Right renal cortex interstitium (tissue), 3 donors: ENCODE measurements at regions not wholly inside any gene's neighbourhood (a gene's known extent, or its start where the extent isn't known, plus 50 kb on each side); places are given as distances from the start of the nearest gene placed in this dataset.

Source experiments
- DNase-seq, 3 donors: peaks; one replicate each; pipeline ENCODE4 v3.0.0-alpha.2; 2013; ENCODE audit warnings: low read depth in 3 of 3, low spot score in 2 of 3

DNA sequence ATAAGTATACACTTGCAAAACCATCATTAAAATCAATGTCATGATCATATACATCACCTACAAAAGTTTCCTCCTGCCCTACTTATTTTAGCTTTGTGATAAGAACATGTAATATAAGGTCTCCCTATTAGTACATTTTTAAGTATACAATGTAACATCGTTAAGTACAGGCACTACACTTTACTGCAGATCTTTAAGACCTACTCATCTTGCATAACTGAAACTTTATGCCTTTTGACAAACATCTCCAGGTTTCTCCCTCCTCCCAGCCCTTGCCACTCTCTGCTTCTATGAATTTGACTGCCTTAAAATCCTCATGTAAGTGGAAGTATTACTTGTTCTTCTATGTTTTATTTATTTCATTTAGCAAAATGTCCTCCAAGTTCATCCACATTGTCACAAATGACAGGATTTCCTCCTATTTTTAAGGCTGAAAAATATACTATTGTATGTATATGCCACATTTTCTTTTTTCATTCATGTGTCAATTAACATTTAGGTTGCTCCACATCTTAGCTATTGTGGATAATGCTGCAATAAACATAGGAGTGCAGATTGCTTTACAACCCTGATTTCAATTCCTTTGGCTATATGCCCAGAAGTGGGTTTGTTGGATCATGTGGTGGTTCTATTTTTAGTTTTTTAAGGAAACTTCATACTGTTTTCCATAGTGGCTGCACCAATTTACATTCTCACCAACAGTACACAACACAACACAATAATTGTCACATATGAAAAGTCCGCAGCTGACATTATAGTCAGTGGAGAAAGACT lies 471.1 kb upstream of the ANO3 start:
- peak; percentile 25 to 41 (median 39) for DNase-seq

GRCh38 chr11:25862159-25862558 lies 469.8 kb upstream of the ANO3 start:
- no peak for DNase-seq

- no peak for DNase-seq
Measured at GRCh38 chr11:25863986-25864385, 467.9 kb upstream of the ANO3 start.

- no peak for DNase-seq
Measured at GRCh38 chr11:25876456-25876965, 455.4 kb upstream of the ANO3 start.

GRCh38 chr11:25886036-25886435 lies 445.9 kb upstream of the ANO3 start:
- DNase-seq: no peak

- DNase-seq: no peak
Measured at GRCh38 chr11:25890626-25891260, 441.2 kb upstream of the ANO3 start.

DNA sequence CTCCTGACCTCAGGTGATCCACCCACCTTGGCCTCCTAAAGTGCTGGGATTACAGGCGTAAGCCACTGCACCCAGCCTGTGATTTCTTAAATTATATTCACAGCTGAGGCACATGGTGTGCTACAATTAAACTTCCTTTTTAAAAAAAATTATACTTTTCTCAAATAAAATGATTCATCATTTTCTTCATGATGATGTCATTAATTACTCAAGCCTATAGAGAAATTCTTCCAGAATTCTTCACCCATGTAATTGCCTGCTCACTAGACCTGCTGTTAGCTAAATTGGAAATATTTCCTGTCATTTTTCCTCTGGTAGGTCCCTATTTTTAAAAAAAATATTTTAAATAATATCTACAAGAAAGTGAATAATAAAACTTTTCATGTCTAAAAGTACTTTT lies 440.0 kb upstream of the ANO3 start:
- no peak for DNase-seq

GRCh38 chr11:25899617-25900160 lies 432.2 kb upstream of the ANO3 start:
- DNase-seq: no peak

DNA sequence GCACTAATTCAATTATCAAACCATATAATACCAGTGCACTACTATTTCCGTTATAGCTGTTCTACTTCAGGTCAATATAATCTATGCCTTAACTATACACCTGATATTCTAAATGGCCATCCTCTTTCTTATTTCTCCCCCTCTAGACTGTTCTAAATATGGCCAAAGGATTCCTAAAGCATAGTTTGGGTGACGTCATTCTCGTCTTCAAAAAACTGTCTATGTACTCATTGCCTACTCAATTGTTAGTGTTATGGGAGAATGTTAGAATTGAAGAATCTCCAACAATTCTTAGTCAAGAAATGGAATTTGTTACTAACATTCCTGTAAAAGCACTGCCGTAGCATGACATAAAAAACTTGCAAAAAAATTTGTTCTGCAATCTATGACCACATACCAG lies 431.1 kb upstream of the ANO3 start:
- DNase-seq: no peak

DNA sequence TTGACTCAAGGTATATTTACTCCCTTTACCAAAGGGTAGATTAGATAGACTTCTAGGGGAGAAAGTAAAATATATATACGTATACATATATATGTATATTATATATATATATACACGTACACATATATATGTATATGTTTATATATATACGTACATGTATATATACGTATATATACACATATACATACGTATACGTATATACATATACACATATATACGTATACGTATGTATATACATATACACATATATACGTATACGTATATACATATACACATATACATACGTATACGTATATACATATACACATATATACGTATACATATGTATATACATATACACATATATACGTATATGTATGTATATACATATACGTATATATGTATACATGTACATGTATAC lies 430.5 kb upstream of the ANO3 start:
- DNase-seq: no peak

DNA sequence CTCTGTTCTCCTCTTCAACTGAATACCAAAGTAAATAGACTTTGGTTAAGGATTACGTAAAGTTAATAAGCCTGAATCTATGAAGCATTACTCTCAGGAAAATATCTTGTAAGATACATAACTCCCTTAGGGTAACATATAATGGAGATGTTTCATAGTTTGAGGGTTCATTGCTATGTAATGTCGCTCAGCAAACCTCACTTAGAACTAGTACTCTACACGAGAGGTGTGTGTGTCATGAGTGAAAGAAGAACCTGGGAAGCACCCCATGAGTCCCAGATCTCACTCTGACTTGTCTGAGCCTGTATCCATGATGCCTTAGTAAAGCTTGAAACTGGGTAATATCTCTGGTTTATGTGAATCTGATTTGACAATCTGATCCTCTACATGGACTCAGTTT lies 429.5 kb upstream of the ANO3 start:
- no peak for DNase-seq

GRCh38 chr11:25908726-25909125 lies 423.2 kb upstream of the ANO3 start:
- no peak for DNase-seq

GRCh38 chr11:25910086-25910485 lies 421.8 kb upstream of the ANO3 start:
- no peak for DNase-seq

DNA sequence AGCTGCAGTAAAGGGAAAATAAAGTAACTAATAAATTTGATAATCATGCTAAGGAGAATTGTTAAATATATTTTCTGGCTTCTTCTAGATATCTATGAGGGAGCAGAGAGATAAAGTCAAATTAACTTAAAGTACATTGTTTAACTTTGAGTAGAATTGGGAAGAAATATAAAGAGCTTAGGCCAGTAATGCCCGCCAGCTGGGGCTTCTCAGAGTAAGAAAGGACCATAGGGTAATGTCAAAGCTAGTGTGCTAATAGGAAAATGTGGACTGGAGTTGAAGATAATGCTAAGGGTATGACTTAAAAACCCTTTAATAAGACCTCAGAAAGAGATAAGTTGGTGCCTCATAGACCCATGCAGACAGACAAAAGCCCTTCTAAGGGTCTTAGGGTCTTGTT lies 411.6 kb upstream of the ANO3 start:
- peak in 2 of 3 donors; percentile 13 to 21 for DNase-seq

- DNase-seq: no peak
Measured at GRCh38 chr11:25924586-25924985, 407.3 kb upstream of the ANO3 start.

- DNase-seq: no peak
Measured at GRCh38 chr11:25925359-25925758, 406.6 kb upstream of the ANO3 start.

GRCh38 chr11:25927411-25927953 lies 404.4 kb upstream of the ANO3 start:
- DNase-seq: no peak

DNA sequence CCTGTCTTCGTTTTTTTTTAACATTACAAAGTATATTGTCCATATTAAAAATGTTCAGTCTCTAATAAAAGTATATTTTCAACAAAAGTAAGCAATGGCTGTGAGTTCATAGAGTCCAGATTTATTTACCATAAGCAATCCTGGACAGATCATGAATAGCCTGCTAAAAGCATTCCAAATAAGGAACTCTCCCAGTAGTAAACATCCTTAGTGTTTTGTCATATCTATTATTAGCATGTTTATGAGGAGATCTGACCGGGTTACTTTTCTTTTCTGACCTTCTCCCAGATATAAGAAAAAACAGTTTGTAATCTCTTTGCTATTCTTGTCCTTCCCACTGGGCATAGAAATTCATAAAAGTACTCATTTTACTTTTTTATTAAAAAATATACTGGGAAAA lies 403.9 kb upstream of the ANO3 start:
- DNase-seq: no peak

- no peak for DNase-seq
Measured at GRCh38 chr11:25938952-25939351, 393.0 kb upstream of the ANO3 start.

- no peak for DNase-seq
Measured at GRCh38 chr11:25939691-25940090, 392.2 kb upstream of the ANO3 start.

DNA sequence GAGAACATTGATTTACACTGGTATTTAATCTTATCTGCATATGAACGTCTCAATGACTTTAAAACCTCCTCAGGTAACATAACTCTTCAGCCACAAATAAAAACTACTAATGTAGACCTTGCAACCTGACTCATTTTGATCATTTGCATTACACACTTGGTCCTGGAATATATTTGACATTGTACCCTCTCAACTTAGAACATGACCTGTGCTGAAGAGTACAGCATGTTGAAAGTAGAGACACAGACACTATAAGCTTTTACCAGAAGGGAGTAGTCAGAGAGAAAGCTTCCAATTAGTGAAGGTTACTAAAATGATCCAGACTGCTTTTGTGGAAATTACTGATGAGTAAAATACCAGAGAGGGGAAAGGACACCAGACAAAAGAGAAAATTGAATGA lies 390.6 kb upstream of the ANO3 start:
- no peak for DNase-seq

DNA sequence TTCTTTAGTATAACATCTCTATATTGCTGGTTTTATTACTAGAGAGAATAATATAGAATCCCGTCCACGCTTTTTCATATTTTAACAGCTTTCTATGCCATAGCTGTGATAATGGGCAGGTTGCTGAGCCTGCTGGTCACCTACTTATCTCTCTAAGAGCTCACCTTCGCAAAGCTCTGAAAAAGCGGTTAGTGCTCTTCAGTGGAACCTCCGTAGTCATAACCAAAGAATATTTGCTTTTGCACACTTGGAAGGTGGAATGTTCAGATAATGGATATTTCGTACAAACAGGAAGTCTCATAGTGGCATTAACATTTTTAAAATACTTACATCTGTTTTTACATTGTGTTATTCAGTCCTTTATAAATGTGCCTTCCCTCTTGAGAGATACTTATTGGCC lies 388.9 kb upstream of the ANO3 start:
- no peak for DNase-seq
